ENCODE measurements at regions not wholly inside any gene's neighbourhood (a gene's known extent, or its start where the extent isn't known, plus 50 kb on each side); places are given as distances from the start of the nearest gene placed in this dataset.

GRCh38 chr6:170205534-170206316, 85.2 kb downstream of the DLL1 start:
- POLR2A ChIA-PET = no interaction called here
- BruUV-seq (replicated peaks) = no TSS peak
- Histone ChIP-seq H3K9ac (replicated peaks; ENCODE audit: extremely low read depth, insufficient read depth, low read length) (no peak overlapping the region), H3K4me1 (ENCODE audit: control insufficient read depth, extremely low read depth, insufficient read depth, low read length) (no peaks in the 10 kb centered on the region), H4K20me1 (replicated peaks; ENCODE audit: control insufficient read depth, extremely low read depth, insufficient read depth, low read length) (no peaks in the 10 kb centered on the region), H3K27ac (ENCODE audit: insufficient read depth, low read depth, low read length) (no peak overlapping the region), H3K9me3 (replicated peaks; ENCODE audit: control insufficient read depth, insufficient read depth, low read length) (no peaks in the 10 kb centered on the region), H3K9me1 (replicated peaks; ENCODE audit: control insufficient read depth, extremely low read depth, insufficient read depth, low read length) (no peaks in the 10 kb centered on the region), H3K4me3 (replicated peaks in 1 of 3; ENCODE audit: insufficient read depth in 1 of 3, low read depth in 1 of 3, low read length in 3 of 3) (no peak overlapping the region), H3K36me3 (ENCODE audit: control insufficient read depth in 2 of 2, extremely low read depth in 1 of 2, insufficient read depth in 2 of 2, low read length in 2 of 2) (no peaks in the 10 kb centered on the region), H3K4me2 (ENCODE audit: insufficient read depth, low read length) (no peak overlapping the region), H2AFZ (ENCODE audit: low read depth, low read length) (no peak overlapping the region), H3K79me2 (ENCODE audit: control insufficient read depth, insufficient read depth, low read length) (no peaks in the 10 kb centered on the region), H3K27me3 (ENCODE audit: control insufficient read depth in 2 of 2, insufficient read depth in 2 of 2, low read length in 2 of 2) (no peaks in the 10 kb centered on the region)
- dilution Hi-C loops (cut with MboI; ENCODE audit: extremely low pct_ligation_motif_present, low sequenced_read_pairs) (no loop called here), intact Hi-C loops (cut with micrococcal nuclease) (no loop called here)
- TF ChIP-seq MAX (IDR thresholded peaks at IDR 0.05; ENCODE audit: insufficient read depth, insufficient read length) (peak; percentile 2), FOS (IDR thresholded peaks at IDR 0.05; ENCODE audit: borderline replicate concordance, insufficient read depth, low read length) (no peak)
- FAIRE-seq (no peak), DNase-seq (ENCODE audit: low read depth, low spot score) (no peak)
- CTCF ChIA-PET = interaction anchor here (0.8 to 2.4 kb wide), 2 partner anchors 35 to 374 kb away, joined by 4 to 6 read pairs; no protein-coding TSS in a partner anchor

GRCh38 chr6:170205126-170205525, 85.8 kb downstream of the DLL1 start:
- TF ChIP-seq POLR2A (IDR thresholded peaks at IDR 0.05; ENCODE audit: low read depth, low read length) (no peak), FOS (IDR thresholded peaks at IDR 0.05; ENCODE audit: borderline replicate concordance, insufficient read depth, low read length) (no peak), CTCF (IDR thresholded peaks at IDR 0.05; ENCODE audit: extremely low read depth in 1 of 2, insufficient read depth in 1 of 2, low read depth in 1 of 2, low read length in 2 of 2) (no peak), EZH2 (IDR thresholded peaks at IDR 0.05; ENCODE audit: borderline replicate concordance, low read depth, low read length, severe bottlenecking) (no peak), MYC (IDR thresholded peaks at IDR 0.05; ENCODE audit: low read depth, low read length) (no peak), POLR2AphosphoS5 (IDR thresholded peaks at IDR 0.05; ENCODE audit: insufficient read depth, low read depth, low read length) (no peak), JUN (IDR thresholded peaks at IDR 0.05; ENCODE audit: borderline replicate concordance, insufficient read depth, insufficient read length, low read depth) (no peak), GATA2 (IDR thresholded peaks at IDR 0.05; ENCODE audit: insufficient read depth, insufficient read length, low read depth, low read length) (no peak), MAX (IDR thresholded peaks at IDR 0.05; ENCODE audit: insufficient read depth, insufficient read length) (no peak)
- Histone ChIP-seq H3K9me1 (replicated peaks; ENCODE audit: control insufficient read depth, extremely low read depth, insufficient read depth, low read length) (no peaks in the 10 kb centered on the region), H3K4me3 (replicated peaks in 1 of 3; ENCODE audit: insufficient read depth in 1 of 3, low read depth in 1 of 3, low read length in 3 of 3) (no peak overlapping the region), H4K20me1 (replicated peaks; ENCODE audit: control insufficient read depth, extremely low read depth, insufficient read depth, low read length) (no peaks in the 10 kb centered on the region), H3K27me3 (ENCODE audit: control insufficient read depth in 2 of 2, insufficient read depth in 2 of 2, low read length in 2 of 2) (no peaks in the 10 kb centered on the region), H3K36me3 (ENCODE audit: control insufficient read depth in 2 of 2, extremely low read depth in 1 of 2, insufficient read depth in 2 of 2, low read length in 2 of 2) (no peaks in the 10 kb centered on the region), H3K4me2 (ENCODE audit: insufficient read depth, low read length) (no peak overlapping the region), H3K9me3 (replicated peaks; ENCODE audit: control insufficient read depth, insufficient read depth, low read length) (no peaks in the 10 kb centered on the region), H3K4me1 (ENCODE audit: control insufficient read depth, extremely low read depth, insufficient read depth, low read length) (no peaks in the 10 kb centered on the region), H3K27ac (ENCODE audit: insufficient read depth, low read depth, low read length) (no peak overlapping the region), H3K9ac (replicated peaks; ENCODE audit: extremely low read depth, insufficient read depth, low read length) (no peak overlapping the region), H3K79me2 (ENCODE audit: control insufficient read depth, insufficient read depth, low read length) (no peaks in the 10 kb centered on the region), H2AFZ (ENCODE audit: low read depth, low read length) (no peak overlapping the region)
- CTCF ChIA-PET = interaction anchor here (0.8 to 2.4 kb wide), 2 partner anchors 36 to 373 kb away, joined by 4 to 6 read pairs; no protein-coding TSS in a partner anchor
- no TSS peak for BruUV-seq (replicated peaks)
- no peak for FAIRE-seq
- POLR2A ChIA-PET = no interaction called here
- no peak for DNase-seq (ENCODE audit: low read depth, low spot score)
- intact Hi-C loops (cut with micrococcal nuclease) (no loop called here), dilution Hi-C loops (cut with MboI; ENCODE audit: extremely low pct_ligation_motif_present, low sequenced_read_pairs) (no loop called here)
